CD4-positive, alpha-beta T cell treated with Interleukin-17A for 1 hour (primary cell): ENCODE measurements at regions not wholly inside any gene's neighbourhood (a gene's known extent, or its start where the extent isn't known, plus 50 kb on each side); places are given as distances from the start of the nearest gene placed in this dataset.
"Not testable (repeated sequence)": the region's sequence is repeated elsewhere in the genome, so short reads cannot be mapped to it uniquely, and the experiment has no call there.

Source experiments
- DNase-seq: peaks from one replicate; pipeline ENCODE4 v3.0.0-alpha.2; 2020

GRCh38 chr16:87043231-87044031, 273.8 kb downstream of the C16orf95 start:
- no peak for DNase-seq

GRCh38 chr16:87044032-87044382, 273.2 kb downstream of the C16orf95 start:
- DNase-seq: no peak

- DNase-seq: no peak
These were observed 272.4 kb downstream of the C16orf95 start for GRCh38 chr16:87044829-87045228.

GRCh38 chr16:87045466-87046216, 271.6 kb downstream of the C16orf95 start:
- no peak for DNase-seq

GRCh38 chr16:87046235-87046634, 271.0 kb downstream of the C16orf95 start:
- no peak for DNase-seq

GRCh38 chr16:87047221-87048037, 269.8 kb downstream of the C16orf95 start:
- no peak for DNase-seq

- DNase-seq: no peak
These were observed 269.0 kb downstream of the C16orf95 start for GRCh38 chr16:87048038-87048729.

GRCh38 chr16:87048730-87049115, 268.5 kb downstream of the C16orf95 start:
- no peak for DNase-seq

- DNase-seq: not testable (repeated sequence)
These were observed 268.0 kb downstream of the C16orf95 start for GRCh38 chr16:87049216-87049615.

GRCh38 chr16:87050142-87050541, 267.1 kb downstream of the C16orf95 start:
- DNase-seq: no peak

- no peak for DNase-seq
These were observed 265.5 kb downstream of the C16orf95 start for GRCh38 chr16:87051526-87052320.

- no peak for DNase-seq
These were observed 264.7 kb downstream of the C16orf95 start for GRCh38 chr16:87052506-87052905.

GRCh38 chr16:87053016-87053982, 263.9 kb downstream of the C16orf95 start:
- no peak for DNase-seq

- no peak for DNase-seq
These were observed 263.0 kb downstream of the C16orf95 start for GRCh38 chr16:87054154-87054553.

- no peak for DNase-seq
These were observed 262.3 kb downstream of the C16orf95 start for GRCh38 chr16:87054856-87055255.

- DNase-seq: no peak
These were observed 261.1 kb downstream of the C16orf95 start for GRCh38 chr16:87056083-87056482.

- no peak for DNase-seq
These were observed 260.6 kb downstream of the C16orf95 start for GRCh38 chr16:87056551-87056950.

GRCh38 chr16:87057211-87057881, 259.8 kb downstream of the C16orf95 start:
- DNase-seq: no peak

- no peak for DNase-seq
These were observed 259.1 kb downstream of the C16orf95 start for GRCh38 chr16:87057951-87058560.
